ENCODE measurements at regions not wholly inside any gene's neighbourhood (a gene's known extent, or its start where the extent isn't known, plus 50 kb on each side); places are given as distances from the start of the nearest gene placed in this dataset.

DNA sequence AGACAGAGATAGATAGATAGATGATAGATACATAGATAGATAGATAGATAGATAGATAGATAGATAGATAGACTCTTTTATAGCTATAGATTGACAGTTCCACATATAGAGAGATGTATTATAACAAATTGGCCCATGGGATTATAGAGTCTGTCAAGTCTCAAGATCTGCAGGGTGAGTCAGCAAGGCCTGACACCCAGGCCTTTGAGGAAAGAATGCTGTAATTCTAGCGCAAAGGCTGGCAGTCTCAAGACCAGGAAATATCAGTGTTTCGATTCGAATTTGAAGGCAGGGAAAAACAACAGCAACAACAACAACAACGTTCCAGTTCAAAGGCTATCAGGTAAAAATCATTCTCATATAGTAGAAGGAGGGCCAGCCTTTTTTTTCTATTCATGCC is 339.2 kb upstream of the CDH9 start:
- TF ChIP-seq, protein P1, sequence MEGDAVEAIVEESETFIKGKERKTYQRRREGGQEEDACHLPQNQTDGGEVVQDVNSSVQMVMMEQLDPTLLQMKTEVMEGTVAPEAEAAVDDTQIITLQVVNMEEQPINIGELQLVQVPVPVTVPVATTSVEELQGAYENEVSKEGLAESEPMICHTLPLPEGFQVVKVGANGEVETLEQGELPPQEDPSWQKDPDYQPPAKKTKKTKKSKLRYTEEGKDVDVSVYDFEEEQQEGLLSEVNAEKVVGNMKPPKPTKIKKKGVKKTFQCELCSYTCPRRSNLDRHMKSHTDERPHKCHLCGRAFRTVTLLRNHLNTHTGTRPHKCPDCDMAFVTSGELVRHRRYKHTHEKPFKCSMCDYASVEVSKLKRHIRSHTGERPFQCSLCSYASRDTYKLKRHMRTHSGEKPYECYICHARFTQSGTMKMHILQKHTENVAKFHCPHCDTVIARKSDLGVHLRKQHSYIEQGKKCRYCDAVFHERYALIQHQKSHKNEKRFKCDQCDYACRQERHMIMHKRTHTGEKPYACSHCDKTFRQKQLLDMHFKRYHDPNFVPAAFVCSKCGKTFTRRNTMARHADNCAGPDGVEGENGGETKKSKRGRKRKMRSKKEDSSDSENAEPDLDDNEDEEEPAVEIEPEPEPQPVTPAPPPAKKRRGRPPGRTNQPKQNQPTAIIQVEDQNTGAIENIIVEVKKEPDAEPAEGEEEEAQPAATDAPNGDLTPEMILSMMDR (conservative IDR thresholded peaks at IDR 0.05; ENCODE audit: low read length), result no peak
- TF ChIP-seq EZH2phosphoT487 (IDR thresholded peaks at IDR 0.05; ENCODE audit: borderline replicate concordance, low read depth, low read length), result no peak

Measured in OCI-LY7 (cell line).